ENCODE measurements at regions not wholly inside any gene's neighbourhood (a gene's known extent, or its start where the extent isn't known, plus 50 kb on each side); places are given as distances from the start of the nearest gene placed in this dataset.

- no peak for DNase-seq (ENCODE audit: low spot score)
These were observed 166.3 kb upstream of the RAB4A start for GRCh38 chr1:229104654-229105053.

GRCh38 chr1:229105109-229105508 is 165.8 kb upstream of the RAB4A start:
- no peak for DNase-seq (ENCODE audit: low spot score)

- no peak for DNase-seq (ENCODE audit: low spot score)
These were observed 164.9 kb upstream of the RAB4A start for GRCh38 chr1:229105822-229106525.

GRCh38 chr1:229106526-229107125 is 164.3 kb upstream of the RAB4A start:
- no peak for DNase-seq (ENCODE audit: low spot score)

GRCh38 chr1:229107304-229107815 is 163.6 kb upstream of the RAB4A start:
- DNase-seq (ENCODE audit: low spot score) = no peak

- DNase-seq (ENCODE audit: low spot score) = no peak
These were observed 162.9 kb upstream of the RAB4A start for GRCh38 chr1:229107972-229108371.

- DNase-seq (ENCODE audit: low spot score) = no peak
These were observed 162.2 kb upstream of the RAB4A start for GRCh38 chr1:229108598-229109201.

- no peak for DNase-seq (ENCODE audit: low spot score)
These were observed 161.6 kb upstream of the RAB4A start for GRCh38 chr1:229109320-229109761.

- no peak for DNase-seq (ENCODE audit: low spot score)
These were observed 159.9 kb upstream of the RAB4A start for GRCh38 chr1:229110986-229111385.

- DNase-seq (ENCODE audit: low spot score) = no peak
These were observed 159.1 kb upstream of the RAB4A start for GRCh38 chr1:229111703-229112319.

GRCh38 chr1:229112832-229113548 is 157.9 kb upstream of the RAB4A start:
- no peak for DNase-seq (ENCODE audit: low spot score)

GRCh38 chr1:229114315-229114714 is 156.6 kb upstream of the RAB4A start:
- no peak for DNase-seq (ENCODE audit: low spot score)

GRCh38 chr1:229114850-229115365 is 156.0 kb upstream of the RAB4A start:
- no peak for DNase-seq (ENCODE audit: low spot score)

GRCh38 chr1:229116114-229116513 is 154.8 kb upstream of the RAB4A start:
- no peak for DNase-seq (ENCODE audit: low spot score)

GRCh38 chr1:229117664-229118300 is 153.1 kb upstream of the RAB4A start:
- DNase-seq (ENCODE audit: low spot score) = no peak

- DNase-seq (ENCODE audit: low spot score) = no peak
These were observed 152.3 kb upstream of the RAB4A start for GRCh38 chr1:229118477-229119061.

- no peak for DNase-seq (ENCODE audit: low spot score)
These were observed 151.8 kb upstream of the RAB4A start for GRCh38 chr1:229119161-229119560.

- no peak for DNase-seq (ENCODE audit: low spot score)
These were observed 151.0 kb upstream of the RAB4A start for GRCh38 chr1:229119876-229120275.

GRCh38 chr1:229121845-229122436 is 149.0 kb upstream of the RAB4A start:
- DNase-seq (ENCODE audit: low spot score) = no peak

- DNase-seq (ENCODE audit: low spot score) = no peak
These were observed 148.3 kb upstream of the RAB4A start for GRCh38 chr1:229122606-229123005.

Data from mesenteric fat pad (tissue), 1 donor.